K562 (cell line): ENCODE measurements at regions not wholly inside any gene's neighbourhood (a gene's known extent, or its start where the extent isn't known, plus 50 kb on each side); places are given as distances from the start of the nearest gene placed in this dataset.

ENCODE experiments used
- ATAC-seq: fragments of 200-7000 bp; cut with Tn5 transposase; 3 replicates; pipeline ENCODE4 v1.9.1; 2020; ENCODE audit warnings: moderate library complexity
- BruUV-seq: library from RNA; stranded (reverse); fragments of 400-500 nt; replicated peaks from 2 replicates; lab custom pipeline; 2021; lab: Mats Ljungman, UMichigan
- CTCF ChIA-PET: fragments of 300-600 bp; formaldehyde crosslinking; extraction: SDS; loops from one replicate; lab custom pipeline; 2021; ENCODE audit warnings: low intra/inter-chr PET ratio; lab: Yijun Ruan, JAX
- POLR2A ChIA-PET: fragments of 300-600, 350-650 bp; sonication (Branson Sonifier 250); formaldehyde crosslinking; extraction: SDS; loops from one replicate; lab custom pipeline; 2021; ENCODE audit warnings: antibody characterized with exemption, inconsistent platforms; lab: Yijun Ruan, JAX
- DNase-seq, 4 experiments: peaks; one replicate each; pipeline versions ENCODE4 v3.0.0 to v3.0.0-alpha.2; 2011 to 2018; ENCODE audit warnings: low spot score in 3 of 4, mixed read lengths in 3 of 4; ENCODE audit errors: extremely low read depth in 1 of 4
- FAIRE-seq: peaks from 2 replicates; lab custom pipeline; 2011; peaks lifted over from hg19 to GRCh38; lab: Jason Lieb, UNC
- H2AFZ ChIP-seq: 2 replicates; pipeline ENCODE4 v1.6.0; 2011; ENCODE audit warnings: low read depth, low read length, control low read depth, inconsistent platforms
- H3K27ac ChIP-seq: fragments of 200-600 bp; 3 replicates; pipeline ENCODE4 v1.8.0; 2011; ENCODE audit warnings: low read depth, mild to moderate bottlenecking, control low read depth, inconsistent platforms, low read length, moderate library complexity, mixed read lengths; ENCODE audit errors: extremely low read depth
- H3K27me3 ChIP-seq, 2 experiments: fragments of 300-600 bp in 1 of 2; 2 replicates in 1 of 2; 3 replicates in 1 of 2; pipeline versions ENCODE4 v1.6.0 to v1.8.0; 2011; ENCODE audit warnings: inconsistent platforms in 2 of 2, low read length in 2 of 2, mild to moderate bottlenecking in 1 of 2, mixed read lengths in 1 of 2, moderate library complexity in 1 of 2; ENCODE audit not compliant: control insufficient read depth in 2 of 2, insufficient read depth in 2 of 2
- H3K36me3 ChIP-seq: fragments of 300-600 bp; 3 replicates; pipeline ENCODE4 v1.8.0; 2011; ENCODE audit warnings: mild to moderate bottlenecking, low read length, inconsistent platforms; ENCODE audit not compliant: control insufficient read depth, insufficient read depth
- H3K4me1 ChIP-seq, 2 experiments: fragments of 200-600 bp in 1 of 2; replicated peaks in 1 of 2; 2 replicates in 1 of 2; 3 replicates in 1 of 2; pipeline versions ENCODE4 v1.5.1 to v1.8.0; 2011; ENCODE audit warnings: inconsistent platforms in 2 of 2, low read length in 2 of 2, mild to moderate bottlenecking in 1 of 2, mixed read lengths in 1 of 2, moderate library complexity in 1 of 2; ENCODE audit not compliant: control insufficient read depth in 2 of 2, insufficient read depth in 2 of 2
- H3K4me2 ChIP-seq: 2 replicates; pipeline ENCODE4 v1.6.1; 2011; ENCODE audit warnings: low read length, control low read depth, inconsistent platforms, mixed read lengths; ENCODE audit not compliant: insufficient read depth
- H3K4me3 ChIP-seq: fragments of 200-600 bp; sonication (generic), shearing (Covaris generic); 2 replicates; pipeline ENCODE4 v1.5.1; 2016; ENCODE audit warnings: control low read depth, inconsistent platforms
- H3K79me2 ChIP-seq: fragments of 200-600 bp; 3 replicates; pipeline ENCODE4 v1.8.0; 2011; ENCODE audit warnings: low read length, inconsistent platforms; ENCODE audit not compliant: control insufficient read depth, insufficient read depth
- H3K9ac ChIP-seq, 2 experiments: 2 replicates each; pipeline versions ENCODE4 v1.6.0 to v1.6.1; 2011; ENCODE audit warnings: low read depth in 2 of 2, low read length in 2 of 2, control low read depth in 1 of 2, inconsistent platforms in 1 of 2, mild to moderate bottlenecking in 1 of 2, mixed read lengths in 1 of 2; ENCODE audit not compliant: insufficient read depth in 1 of 2
- H3K9me1 ChIP-seq: one replicate; pipeline ENCODE4 v1.6.0; 2011; ENCODE audit warnings: inconsistent platforms, mild to moderate bottlenecking, low read length, moderate library complexity; ENCODE audit not compliant: control insufficient read depth, insufficient read depth
- H3K9me3 ChIP-seq: replicated peaks from 2 replicates; pipeline ENCODE4 v1.5.1; 2011; ENCODE audit warnings: low read depth, low read length, inconsistent platforms; ENCODE audit not compliant: control insufficient read depth, insufficient read depth
- H4K20me1 ChIP-seq: replicated peaks from 2 replicates; pipeline ENCODE4 v1.6.1; 2011; ENCODE audit warnings: low read length, inconsistent platforms, mixed read lengths; ENCODE audit not compliant: control insufficient read depth, insufficient read depth
- CREB1 ChIP-seq, 2 experiments: sonication (generic) in 1 of 2; formaldehyde crosslinking in 1 of 2; IDR thresholded peaks; 2 replicates each; pipeline versions ENCODE4 v1.6.1 to v1.8.0; 2012 to 2022; ENCODE audit warnings: inconsistent platforms in 1 of 2, mild to moderate bottlenecking in 1 of 2, missing genetic modification reagents in 1 of 2, moderate library complexity in 1 of 2
- CSDE1 ChIP-seq, 2 experiments: fragments of 450-650 bp; IDR thresholded peaks; 2 replicates each; pipeline ENCODE4 v1.6.1; 2016; ENCODE audit warnings: mild to moderate bottlenecking in 1 of 2
- FOXJ2 ChIP-seq: fragments of 200-800 bp; sonication (Bioruptor generic); IDR thresholded peaks from 2 replicates; pipeline ENCODE4 v1.6.1; 2016; ENCODE audit warnings: missing genetic modification characterization, missing compliant biosample characterization
- FOXM1 ChIP-seq, 2 experiments: fragments of 450-650 bp in 1 of 2; sonication (generic) in 1 of 2; formaldehyde crosslinking in 1 of 2; IDR thresholded peaks; 2 replicates each; pipeline versions ENCODE4 v1.6.1 to v1.9.0; 2017 to 2022; ENCODE audit warnings: low read depth in 2 of 2, mild to moderate bottlenecking in 2 of 2, missing genetic modification reagents in 1 of 2, moderate library complexity in 1 of 2
- MTA1 ChIP-seq: fragments of 450-650 bp; IDR thresholded peaks from 2 replicates; pipeline ENCODE4 v1.6.1; 2017; ENCODE audit warnings: borderline replicate concordance
- MYC ChIP-seq, 2 experiments: fragments of 250-450 bp in 1 of 2; sonication (Bioruptor Pico) in 1 of 2; IDR thresholded peaks; 2 replicates each; pipeline versions ENCODE4 v1.5.1 to v1.6.1; 2012 to 2021; ENCODE audit warnings: low read depth in 2 of 2, borderline replicate concordance in 1 of 2, improper control_type of control experiment in 1 of 2, low read length in 1 of 2, mild to moderate bottlenecking in 1 of 2, moderate library complexity in 1 of 2
- NCOA4 ChIP-seq: fragments of 450-650 bp; IDR thresholded peaks from 2 replicates; pipeline ENCODE4 v1.6.1; 2018; ENCODE audit warnings: mild to moderate bottlenecking; ENCODE audit not compliant: partially characterized antibody
- POLR2G ChIP-seq: fragments of 200-400 bp; formaldehyde crosslinking; IDR thresholded peaks from 2 replicates; pipeline ENCODE4 v1.6.1; 2017; ENCODE audit warnings: low read depth, mild to moderate bottlenecking, antibody characterized with exemption, low read length, moderate library complexity
- SIN3B ChIP-seq: fragments of 450-650 bp; IDR thresholded peaks from 2 replicates; pipeline ENCODE4 v1.6.1; 2017; ENCODE audit warnings: low read depth, mild to moderate bottlenecking, moderate library complexity
- TCF7 ChIP-seq: sonication (generic); IDR thresholded peaks from 2 replicates; pipeline ENCODE4 v1.6.1; 2016; ENCODE audit warnings: antibody characterized with exemption, borderline replicate concordance
- THRAP3 ChIP-seq: fragments of 450-650 bp; IDR thresholded peaks from 2 replicates; pipeline ENCODE4 v1.6.1; 2016; ENCODE audit warnings: mild to moderate bottlenecking, inconsistent platforms, borderline replicate concordance
- ZNF224 ChIP-seq: sonication (generic); formaldehyde crosslinking; IDR thresholded peaks from 2 replicates; pipeline ENCODE4 v1.8.0; 2022; ENCODE audit warnings: mild to moderate bottlenecking, missing genetic modification reagents
- in situ Hi-C: fragments of 300-500 bp; cut with MboI; formaldehyde crosslinking; loops from 4 replicates; pipeline ENCODE4 v1.15.0; 2018; ENCODE audit warnings: inconsistent platforms, mixed read lengths
- intact Hi-C: fragments of 100-400 bp; cut with micrococcal nuclease; formaldehyde crosslinking; loops from 2 replicates; pipeline ENCODE4 v1.14.2; 2022

DNA sequence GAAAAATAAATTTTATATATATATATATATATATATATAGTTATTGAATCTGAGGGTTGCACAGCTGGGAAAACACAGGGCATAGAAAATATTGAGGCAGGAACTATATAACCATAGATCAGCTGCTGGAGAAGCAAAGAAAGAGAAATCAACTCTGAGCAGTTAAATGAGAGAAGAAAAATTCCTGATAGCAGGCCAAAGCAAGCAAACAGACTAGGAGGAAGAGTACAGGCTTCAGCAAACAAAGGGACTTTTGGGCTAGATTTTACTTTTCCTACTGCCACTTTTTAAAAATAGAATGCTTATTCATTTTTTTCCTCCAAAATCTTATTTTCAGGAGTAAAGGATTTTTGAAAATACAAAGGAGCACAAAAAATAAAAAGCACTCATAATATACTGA is 216.0 kb upstream of the PRKD1 start:
- DNase-seq (no peak), FAIRE-seq (no peak), ATAC-seq (no peak)
- intact Hi-C loops (no loop called here), in situ Hi-C loops (no loop called here)
- ChIA-PET POLR2A (no interaction called here), CTCF (no interaction called here)
- H4K20me1 ChIP-seq, result no peaks in the 10 kb centered on the region
- no peaks in the 10 kb centered on the region for H3K27me3 ChIP-seq
- H3K4me3 ChIP-seq, result no peak overlapping the region
- no TSS peak for BruUV-seq
- H3K9me1 ChIP-seq, result no peaks in the 10 kb centered on the region
- H3K9ac ChIP-seq, result no peak overlapping the region
- no peaks in the 10 kb centered on the region for H3K79me2 ChIP-seq
- TF ChIP-seq FOXM1 (IDR thresholded peaks at IDR 0.05; ENCODE audit: low read depth) (no peak), FOXM1 (CRISPR knock-in tag; IDR thresholded peaks at IDR 0.05; ENCODE audit: low read depth) (no peak), TCF7 (no peak), CREB1 (IDR thresholded peaks at IDR 0.05) (no peak), CREB1 (CRISPR knock-in tag; IDR thresholded peaks at IDR 0.05) (no peak), FOXJ2 (no peak), ZNF224 (no peak), POLR2G (no peak), MTA1 (no peak), CSDE1 (IDR thresholded peaks at IDR 0.05) (no peak), MYC (IDR thresholded peaks at IDR 0.05; ENCODE audit: low read depth, low read length) (no peak), MYC (CRISPR knock-in tag; IDR thresholded peaks at IDR 0.05; ENCODE audit: borderline replicate concordance, low read depth) (no peak), SIN3B (no peak), THRAP3 (no peak), NCOA4 (no peak)
- no peaks in the 10 kb centered on the region for H3K36me3 ChIP-seq
- H3K27ac ChIP-seq, result no peak overlapping the region
- H2AFZ ChIP-seq, result no peak overlapping the region
- no peaks in the 10 kb centered on the region for H3K9me3 ChIP-seq
- H3K4me2 ChIP-seq, result no peak overlapping the region
- no peaks in the 10 kb centered on the region for H3K4me1 ChIP-seq
